ENCODE measurements at regions not wholly inside any gene's neighbourhood (a gene's known extent, or its start where the extent isn't known, plus 50 kb on each side); places are given as distances from the start of the nearest gene placed in this dataset.

DNA sequence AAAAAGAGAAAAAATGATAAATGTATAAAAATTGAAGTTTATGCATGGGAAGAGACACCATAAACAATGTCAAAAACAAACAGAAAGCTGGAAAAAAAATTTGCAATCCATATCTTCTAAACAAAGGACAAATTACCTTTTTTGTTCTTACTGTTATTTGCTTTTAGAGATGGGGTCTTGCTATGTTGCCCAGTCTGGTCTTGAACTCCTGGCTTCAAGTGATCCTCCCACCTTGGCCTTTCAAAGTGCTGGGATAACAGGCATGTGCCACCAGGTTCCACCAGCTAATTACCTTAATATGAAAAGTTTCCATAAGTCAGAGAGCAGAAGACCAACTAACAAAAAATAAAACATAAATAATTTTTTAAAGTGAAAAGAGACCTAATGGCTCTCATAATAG is 90.0 kb upstream of the SIX3 start:
- TF ChIP-seq POLR2A (IDR thresholded peaks at IDR 0.05): no peak
- TF ChIP-seq, protein P1, sequence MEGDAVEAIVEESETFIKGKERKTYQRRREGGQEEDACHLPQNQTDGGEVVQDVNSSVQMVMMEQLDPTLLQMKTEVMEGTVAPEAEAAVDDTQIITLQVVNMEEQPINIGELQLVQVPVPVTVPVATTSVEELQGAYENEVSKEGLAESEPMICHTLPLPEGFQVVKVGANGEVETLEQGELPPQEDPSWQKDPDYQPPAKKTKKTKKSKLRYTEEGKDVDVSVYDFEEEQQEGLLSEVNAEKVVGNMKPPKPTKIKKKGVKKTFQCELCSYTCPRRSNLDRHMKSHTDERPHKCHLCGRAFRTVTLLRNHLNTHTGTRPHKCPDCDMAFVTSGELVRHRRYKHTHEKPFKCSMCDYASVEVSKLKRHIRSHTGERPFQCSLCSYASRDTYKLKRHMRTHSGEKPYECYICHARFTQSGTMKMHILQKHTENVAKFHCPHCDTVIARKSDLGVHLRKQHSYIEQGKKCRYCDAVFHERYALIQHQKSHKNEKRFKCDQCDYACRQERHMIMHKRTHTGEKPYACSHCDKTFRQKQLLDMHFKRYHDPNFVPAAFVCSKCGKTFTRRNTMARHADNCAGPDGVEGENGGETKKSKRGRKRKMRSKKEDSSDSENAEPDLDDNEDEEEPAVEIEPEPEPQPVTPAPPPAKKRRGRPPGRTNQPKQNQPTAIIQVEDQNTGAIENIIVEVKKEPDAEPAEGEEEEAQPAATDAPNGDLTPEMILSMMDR (IDR thresholded peaks at IDR 0.05): no peak
- intact Hi-C loops (cut with DNase I; ENCODE audit: low total_unique reads): no loop called here
- H3K4me3 ChIP-seq (ENCODE audit: low read depth, poor library complexity, severe bottlenecking): no peak overlapping the region
- no peak for DNase-seq (ENCODE audit: low spot score in 2 of 2)

DNA sequence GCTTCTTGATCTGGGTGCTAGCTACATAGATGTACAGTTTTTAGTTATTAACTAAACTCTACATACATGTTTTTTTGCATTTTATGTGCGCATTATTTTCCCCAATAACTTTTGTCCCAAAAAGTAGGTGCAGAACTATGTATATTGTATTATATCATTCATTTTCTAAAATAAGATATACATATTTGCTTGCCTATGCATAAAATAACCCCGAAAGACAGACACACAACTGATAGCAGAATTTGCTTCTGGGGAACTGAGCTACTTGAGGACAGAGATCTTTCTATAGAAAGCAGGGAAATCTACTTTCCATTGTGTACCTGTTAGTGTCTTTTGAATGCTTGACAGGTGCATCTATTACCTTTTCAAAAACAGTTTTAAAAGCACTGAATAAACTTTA is 88.9 kb upstream of the SIX3 start:
- no peak overlapping the region for H3K4me3 ChIP-seq (ENCODE audit: low read depth, poor library complexity, severe bottlenecking)
- TF ChIP-seq, protein P1 (IDR thresholded peaks at IDR 0.05): no peak
- TF ChIP-seq POLR2A (IDR thresholded peaks at IDR 0.05): no peak
- WGBS, 2 donors: 92 to 93% methylated on average over 2 of the region's 2 CpGs
- intact Hi-C loops (cut with DNase I; ENCODE audit: low total_unique reads): no loop called here
- no peak for DNase-seq (ENCODE audit: low spot score in 2 of 2)

DNA sequence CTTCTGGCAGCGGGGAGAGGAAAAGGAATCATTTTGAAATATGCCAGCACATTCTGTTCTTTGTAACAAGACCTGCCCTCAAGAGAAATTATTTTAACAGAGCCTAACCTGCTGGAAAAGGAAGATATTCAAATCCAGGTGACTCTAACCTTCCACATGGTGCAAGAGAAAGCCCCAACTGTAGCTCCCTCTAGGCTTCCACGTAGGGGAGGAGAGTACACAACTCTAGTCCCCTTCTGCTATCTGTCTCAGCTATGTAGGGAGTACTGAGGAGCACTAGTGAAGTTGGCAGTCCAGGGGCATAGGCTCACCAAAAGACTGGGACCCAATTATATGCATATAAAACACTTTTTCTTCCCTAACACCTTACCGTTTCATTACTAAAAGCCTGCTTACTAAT is 82.2 kb upstream of the SIX3 start:
- H3K4me3 ChIP-seq (ENCODE audit: low read depth, poor library complexity, severe bottlenecking): no peak overlapping the region
- 51 to 66% methylated on average over 3 of the region's 3 CpGs for WGBS, 2 donors
- no peak for TF ChIP-seq POLR2A (IDR thresholded peaks at IDR 0.05)
- TF ChIP-seq, protein P1 (IDR thresholded peaks at IDR 0.05): no peak
- intact Hi-C loops (cut with DNase I; ENCODE audit: low total_unique reads): no loop called here
- DNase-seq (ENCODE audit: low spot score in 2 of 2): no peak

DNA sequence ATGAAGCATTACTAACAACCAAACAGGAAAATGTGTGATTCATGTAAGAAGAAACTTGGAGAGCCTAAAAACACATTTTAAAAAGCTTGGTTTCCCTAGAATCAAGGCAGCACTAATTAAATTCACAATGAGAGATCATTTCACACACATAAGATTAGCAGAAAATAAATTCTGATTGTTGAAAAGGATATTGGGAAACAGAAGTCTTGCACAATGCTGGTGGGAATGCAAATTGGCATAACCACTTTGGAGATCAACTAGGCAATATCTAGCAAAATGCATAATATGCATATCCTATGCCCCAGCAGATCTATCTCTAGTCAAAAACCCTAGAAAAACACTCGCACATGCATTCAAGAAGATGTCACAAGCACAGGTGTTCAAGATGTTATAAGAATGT is 75.3 kb upstream of the SIX3 start:
- WGBS, 2 donors: 72 to 77% methylated on average over 1 of the region's 1 CpG
- TF ChIP-seq, protein P1 (IDR thresholded peaks at IDR 0.05): no peak
- TF ChIP-seq POLR2A (IDR thresholded peaks at IDR 0.05): no peak
- H3K4me3 ChIP-seq (ENCODE audit: low read depth, poor library complexity, severe bottlenecking): no peak overlapping the region
- no peak for DNase-seq (ENCODE audit: low spot score in 2 of 2)
- intact Hi-C loops (cut with DNase I; ENCODE audit: low total_unique reads): no loop called here

DNA sequence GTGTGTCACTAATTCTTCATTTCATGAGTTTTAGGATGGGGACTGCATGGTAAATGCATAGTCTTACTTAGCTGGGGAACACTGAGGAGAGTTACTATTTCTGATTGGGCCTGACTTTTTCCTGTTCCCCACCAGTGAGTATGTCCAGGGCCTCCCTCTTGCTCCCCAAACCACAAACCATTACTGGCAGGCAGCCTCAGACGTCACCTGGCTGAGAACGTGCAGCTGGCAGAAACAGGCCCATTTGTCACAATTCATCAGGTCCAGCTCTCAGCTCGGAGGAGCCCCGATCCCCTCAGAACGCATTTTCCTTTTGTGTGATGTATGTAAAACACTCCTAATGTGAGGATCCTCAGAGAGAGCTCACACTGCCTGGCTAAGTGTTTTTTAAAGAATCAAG is 71.7 kb upstream of the SIX3 start:
- WGBS, 2 donors: 52 to 55% methylated on average over 5 of the region's 5 CpGs
- intact Hi-C loops (cut with DNase I; ENCODE audit: low total_unique reads): no loop called here
- TF ChIP-seq POLR2A (IDR thresholded peaks at IDR 0.05): no peak
- TF ChIP-seq, protein P1 (IDR thresholded peaks at IDR 0.05): no peak

DNA sequence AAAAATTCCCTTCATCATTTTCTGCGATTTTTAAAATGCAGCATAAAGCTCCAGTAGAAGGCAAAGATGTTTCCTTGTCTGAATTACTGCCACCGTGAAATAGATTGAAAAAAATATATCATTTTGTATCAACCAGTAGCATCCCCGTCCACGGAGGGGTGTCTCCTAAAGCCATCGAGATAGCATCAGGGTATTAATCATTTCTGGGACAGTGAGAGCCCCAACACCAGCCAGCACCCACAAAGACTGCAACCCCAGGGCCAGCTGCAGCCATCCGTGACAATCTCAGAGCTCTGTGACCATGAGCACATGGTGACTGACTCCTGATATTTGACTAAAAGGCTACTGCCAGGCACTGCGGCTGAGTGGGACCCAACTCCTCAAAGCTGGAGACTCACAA is 64.1 kb upstream of the SIX3 start:
- H3K4me3 ChIP-seq (ENCODE audit: low read depth, poor library complexity, severe bottlenecking): no peak overlapping the region
- 66 to 83% methylated on average over 7 of the region's 7 CpGs for WGBS, 2 donors
- DNase-seq (ENCODE audit: low spot score in 2 of 2): no peak
- TF ChIP-seq, protein P1 (IDR thresholded peaks at IDR 0.05): no peak
- no peak for TF ChIP-seq POLR2A (IDR thresholded peaks at IDR 0.05)
- intact Hi-C loops (cut with DNase I; ENCODE audit: low total_unique reads): no loop called here

More for the DNA sequence above, 71.7 kb upstream of the SIX3 start:
- no peak overlapping the region for H3K4me3 ChIP-seq (ENCODE audit: low read depth, poor library complexity, severe bottlenecking)
- no peak for DNase-seq (ENCODE audit: low spot score in 2 of 2)

Measured in lower leg skin (tissue), 4 donors.